SK-N-MC (cell line): ENCODE measurements at regions not wholly inside any gene's neighbourhood (a gene's known extent, or its start where the extent isn't known, plus 50 kb on each side); places are given as distances from the start of the nearest gene placed in this dataset.

Source experiments
- EZH2 ChIP-seq: fragments of 200-600 bp; sonication (generic); IDR thresholded peaks from one replicate; pipeline ENCODE4 v1.6.1; 2017; ENCODE audit warnings: antibody characterized with exemption
- POLR2AphosphoS5 ChIP-seq: IDR thresholded peaks from 2 replicates; pipeline ENCODE4 v1.6.1; 2012; ENCODE audit warnings: mild to moderate bottlenecking, low read depth, low read length, borderline replicate concordance

- TF ChIP-seq POLR2AphosphoS5 (no peak), EZH2 (no peak)
Observed at GRCh38 chr6:15793288-15793687, 130.5 kb upstream of the DTNBP1 start.
